Right atrium auricular region (tissue), 2 donors: ENCODE measurements at regions not wholly inside any gene's neighbourhood (a gene's known extent, or its start where the extent isn't known, plus 50 kb on each side); places are given as distances from the start of the nearest gene placed in this dataset.

Experiments used
- DNase-seq: peaks from one replicate; pipeline ENCODE4 v3.0.0-alpha.2; 2019; ENCODE audit warnings: low spot score
- H3K27ac ChIP-seq, 2 donors: fragments of 200-600 bp; sonication (generic); 1 replicate in 1 of 2; 2 replicates in 1 of 2; pipeline ENCODE4 v1.5.1; 2016 to 2019
- H3K27me3 ChIP-seq, 2 donors: fragments of 200-600 bp; sonication (generic); one replicate each; pipeline versions ENCODE4 v1.5.1 to v1.6.0; 2017 to 2019
- H3K36me3 ChIP-seq: fragments of 200-600 bp; sonication (generic); one replicate; pipeline ENCODE4 v1.5.1; 2016
- H3K4me1 ChIP-seq, 2 donors: fragments of 200-600 bp; sonication (generic); one replicate each; pipeline versions ENCODE4 v1.5.1 to v1.6.0; 2017 to 2019
- H3K4me3 ChIP-seq, 2 donors: fragments of 200-600 bp; sonication (generic); 1 replicate in 1 of 2; 2 replicates in 1 of 2; pipeline ENCODE4 v1.5.1; 2017 to 2019; ENCODE audit warnings: mild to moderate bottlenecking in 1 of 2, moderate library complexity in 1 of 2
- H3K9me3 ChIP-seq, 2 donors: fragments of 200-600 bp; sonication (generic); one replicate each; pipeline ENCODE4 v1.5.1; 2019
- CTCF ChIP-seq, 2 donors: fragments of 200-600 bp; sonication (generic); IDR thresholded peaks; one replicate each; pipeline ENCODE4 v1.5.1; 2019; ENCODE audit warnings: antibody characterized with exemption in 2 of 2

GRCh38 chr5:36436306-36436705, 134.6 kb upstream of the RANBP3L start:
- no peaks in the 10 kb centered on the region for H3K27me3 ChIP-seq
- TF ChIP-seq CTCF (IDR thresholded peaks at IDR 0.05), result no peak
- DNase-seq, result no peak
- H3K4me1 ChIP-seq, result no peaks in the 10 kb centered on the region
- no peak overlapping the region for H3K27ac ChIP-seq
- H3K9me3 ChIP-seq, result no peaks in the 10 kb centered on the region
- H3K4me3 ChIP-seq, result no peak overlapping the region
- no peaks in the 10 kb centered on the region for H3K36me3 ChIP-seq

- Histone ChIP-seq H3K9me3 (no peaks in the 10 kb centered on the region), H3K27ac (no peak overlapping the region), H3K36me3 (no peaks in the 10 kb centered on the region), H3K4me1 (no peaks in the 10 kb centered on the region), H3K4me3 (no peak overlapping the region), H3K27me3 (no peaks in the 10 kb centered on the region)
- no peak for TF ChIP-seq CTCF (IDR thresholded peaks at IDR 0.05)
- no peak for DNase-seq
These were observed 137.3 kb upstream of the RANBP3L start for GRCh38 chr5:36438765-36439561.

- Histone ChIP-seq H3K27me3 (no peaks in the 10 kb centered on the region), H3K4me3 (no peak overlapping the region), H3K4me1 (no peaks in the 10 kb centered on the region), H3K36me3 (no peaks in the 10 kb centered on the region), H3K9me3 (no peaks in the 10 kb centered on the region), H3K27ac (no peak overlapping the region)
- no peak for TF ChIP-seq CTCF (IDR thresholded peaks at IDR 0.05)
- no peak for DNase-seq
These were observed 138.6 kb upstream of the RANBP3L start for GRCh38 chr5:36440300-36440699.

- no peak for DNase-seq
- H3K36me3 ChIP-seq, result no peaks in the 10 kb centered on the region
- H3K27ac ChIP-seq, result no peak overlapping the region
- no peaks in the 10 kb centered on the region for H3K27me3 ChIP-seq
- no peaks in the 10 kb centered on the region for H3K4me1 ChIP-seq
- no peak for TF ChIP-seq CTCF (IDR thresholded peaks at IDR 0.05)
- H3K9me3 ChIP-seq, result no peaks in the 10 kb centered on the region
- H3K4me3 ChIP-seq, result no peak overlapping the region
These were observed 139.6 kb upstream of the RANBP3L start for GRCh38 chr5:36441280-36441679.

GRCh38 chr5:36442352-36442751, 140.7 kb upstream of the RANBP3L start:
- H3K27ac ChIP-seq, result no peak overlapping the region
- H3K27me3 ChIP-seq, result no peaks in the 10 kb centered on the region
- H3K4me3 ChIP-seq, result no peak overlapping the region
- TF ChIP-seq CTCF (IDR thresholded peaks at IDR 0.05), result no peak
- DNase-seq, result no peak
- no peaks in the 10 kb centered on the region for H3K4me1 ChIP-seq
- H3K36me3 ChIP-seq, result no peaks in the 10 kb centered on the region
- no peaks in the 10 kb centered on the region for H3K9me3 ChIP-seq

GRCh38 chr5:36442796-36443195, 141.1 kb upstream of the RANBP3L start:
- TF ChIP-seq CTCF (IDR thresholded peaks at IDR 0.05), result no peak
- no peak overlapping the region for H3K27ac ChIP-seq
- no peaks in the 10 kb centered on the region for H3K9me3 ChIP-seq
- H3K36me3 ChIP-seq, result no peaks in the 10 kb centered on the region
- DNase-seq, result no peak
- no peaks in the 10 kb centered on the region for H3K4me1 ChIP-seq
- H3K4me3 ChIP-seq, result no peak overlapping the region
- no peaks in the 10 kb centered on the region for H3K27me3 ChIP-seq
